Activated CD4-positive, alpha-beta T cell treated with anti-CD3 and anti-CD28 coated beads, Interleukin-2, amount 10 ng/mL, durations not matched to agents 7 days and 5 days (primary cell): ENCODE measurements at regions not wholly inside any gene's neighbourhood (a gene's known extent, or its start where the extent isn't known, plus 50 kb on each side); places are given as distances from the start of the nearest gene placed in this dataset.

Source experiments
- CTCF ChIA-PET: fragments of 350-600 bp; sonication (Branson Sonifier 250); formaldehyde crosslinking; loops from one replicate; lab custom pipeline; 2021; ENCODE audit warnings: antibody characterized with exemption; lab: Charles Lee
- POLR2A ChIA-PET: fragments of 350-600 bp; sonication (Branson Sonifier 250); formaldehyde crosslinking; loops from one replicate; lab custom pipeline; 2021; ENCODE audit warnings: antibody characterized with exemption; lab: Charles Lee
- DNase-seq: peaks from one replicate; pipeline ENCODE4 v3.0.0-alpha.2; 2020
- H3K27ac Mint-ChIP-seq: one replicate; pipeline ENCODE4 v1.8.0; 2021; ENCODE audit warnings: mild to moderate bottlenecking, moderate library complexity, mixed read lengths
- H3K27me3 Mint-ChIP-seq: one replicate; pipeline ENCODE4 v1.8.0; 2021; ENCODE audit warnings: mixed read lengths
- H3K36me3 Mint-ChIP-seq: one replicate; pipeline ENCODE4 v1.8.0; 2021; ENCODE audit warnings: low read depth, mixed read lengths
- H3K4me1 Mint-ChIP-seq: one replicate; pipeline ENCODE4 v1.8.0; 2021; ENCODE audit warnings: mixed read lengths
- H3K4me3 Mint-ChIP-seq: one replicate; pipeline ENCODE4 v1.8.0; 2021; ENCODE audit warnings: mild to moderate bottlenecking, moderate library complexity, mixed read lengths
- H3K9me3 Mint-ChIP-seq: one replicate; pipeline ENCODE4 v1.8.0; 2021; ENCODE audit warnings: mixed read lengths

GRCh38 chr5:9951865-9952516 lies 297.7 kb downstream of the ATPSCKMT start:
- Mint-ChIP-seq H3K4me1 (no peaks in the 10 kb centered on the region), H3K27me3 (no peaks in the 10 kb centered on the region), H3K36me3 (no peaks in the 10 kb centered on the region), H3K27ac (no peak overlapping the region), H3K4me3 (no peak overlapping the region), H3K9me3 (no peaks in the 10 kb centered on the region)
- no peak for DNase-seq
- ChIA-PET POLR2A (no interaction called here), CTCF (no interaction called here)

- Mint-ChIP-seq H3K27ac (no peak overlapping the region), H3K4me3 (no peak overlapping the region), H3K36me3 (no peaks in the 10 kb centered on the region), H3K4me1 (no peaks in the 10 kb centered on the region), H3K9me3 (no peaks in the 10 kb centered on the region), H3K27me3 (no peaks in the 10 kb centered on the region)
- POLR2A ChIA-PET = no interaction called here
- CTCF ChIA-PET = no interaction called here
- no peak for DNase-seq
These were observed 301.7 kb downstream of the ATPSCKMT start for GRCh38 chr5:9947944-9948343.

- Mint-ChIP-seq H3K9me3 (no peaks in the 10 kb centered on the region), H3K27me3 (no peaks in the 10 kb centered on the region), H3K36me3 (no peaks in the 10 kb centered on the region), H3K4me1 (no peaks in the 10 kb centered on the region), H3K27ac (no peak overlapping the region), H3K4me3 (no peak overlapping the region)
- ChIA-PET CTCF (no interaction called here), POLR2A (no interaction called here)
- DNase-seq = no peak
These were observed 302.4 kb downstream of the ATPSCKMT start for GRCh38 chr5:9947225-9947714.

GRCh38 chr5:9932770-9933169 lies 302.6 kb upstream of the TAS2R1 start:
- H3K36me3 Mint-ChIP-seq = no peaks in the 10 kb centered on the region
- ChIA-PET POLR2A (no interaction called here), CTCF (no interaction called here)
- H3K27me3 Mint-ChIP-seq = no peaks in the 10 kb centered on the region
- no peaks in the 10 kb centered on the region for H3K4me1 Mint-ChIP-seq
- no peak for DNase-seq
- peaks cover 10% of the 10 kb centered on the region for H3K9me3 Mint-ChIP-seq
- no peak overlapping the region for H3K4me3 Mint-ChIP-seq
- H3K27ac Mint-ChIP-seq = no peak overlapping the region

- CTCF ChIA-PET = no interaction called here
- H3K4me1 Mint-ChIP-seq = no peaks in the 10 kb centered on the region
- peaks cover 13% of the 10 kb centered on the region for H3K9me3 Mint-ChIP-seq
- no peak overlapping the region for H3K27ac Mint-ChIP-seq
- POLR2A ChIA-PET = no interaction called here
- H3K27me3 Mint-ChIP-seq = no peaks in the 10 kb centered on the region
- no peaks in the 10 kb centered on the region for H3K36me3 Mint-ChIP-seq
- no peak for DNase-seq
- no peak overlapping the region for H3K4me3 Mint-ChIP-seq
These were observed 300.0 kb upstream of the TAS2R1 start for GRCh38 chr5:9930156-9930555.

- POLR2A ChIA-PET = no interaction called here
- H3K4me1 Mint-ChIP-seq = no peaks in the 10 kb centered on the region
- no peaks in the 10 kb centered on the region for H3K27me3 Mint-ChIP-seq
- H3K36me3 Mint-ChIP-seq = no peaks in the 10 kb centered on the region
- peaks cover 18% of the 10 kb centered on the region for H3K9me3 Mint-ChIP-seq
- DNase-seq = no peak
- no peak overlapping the region for H3K4me3 Mint-ChIP-seq
- H3K27ac Mint-ChIP-seq = no peak overlapping the region
- CTCF ChIA-PET = no interaction called here
These were observed 298.2 kb upstream of the TAS2R1 start for GRCh38 chr5:9928326-9928725.

GRCh38 chr5:9927521-9927997 lies 297.4 kb upstream of the TAS2R1 start:
- Mint-ChIP-seq H3K27ac (no peak overlapping the region), H3K27me3 (no peaks in the 10 kb centered on the region), H3K4me1 (no peaks in the 10 kb centered on the region), H3K9me3 (peaks cover 23% of the 10 kb centered on the region), H3K4me3 (no peak overlapping the region), H3K36me3 (no peaks in the 10 kb centered on the region)
- ChIA-PET CTCF (no interaction called here), POLR2A (no interaction called here)
- no peak for DNase-seq

GRCh38 chr5:9927106-9927505 lies 297.0 kb upstream of the TAS2R1 start:
- H3K4me3 Mint-ChIP-seq = no peak overlapping the region
- ChIA-PET CTCF (no interaction called here), POLR2A (no interaction called here)
- H3K9me3 Mint-ChIP-seq = peaks cover 23% of the 10 kb centered on the region
- DNase-seq = no peak
- no peaks in the 10 kb centered on the region for H3K36me3 Mint-ChIP-seq
- H3K27ac Mint-ChIP-seq = no peak overlapping the region
- no peaks in the 10 kb centered on the region for H3K27me3 Mint-ChIP-seq
- H3K4me1 Mint-ChIP-seq = no peaks in the 10 kb centered on the region

GRCh38 chr5:9924614-9925013 lies 294.5 kb upstream of the TAS2R1 start:
- DNase-seq = no peak
- ChIA-PET POLR2A (no interaction called here), CTCF (no interaction called here)
- Mint-ChIP-seq H3K9me3 (peaks cover 23% of the 10 kb centered on the region), H3K36me3 (no peaks in the 10 kb centered on the region), H3K27ac (no peak overlapping the region), H3K27me3 (no peaks in the 10 kb centered on the region), H3K4me3 (no peak overlapping the region), H3K4me1 (no peaks in the 10 kb centered on the region)

GRCh38 chr5:9922719-9923118 lies 292.6 kb upstream of the TAS2R1 start:
- POLR2A ChIA-PET = no interaction called here
- H3K27ac Mint-ChIP-seq = no peak overlapping the region
- no peak overlapping the region for H3K4me3 Mint-ChIP-seq
- CTCF ChIA-PET = no interaction called here
- no peaks in the 10 kb centered on the region for H3K4me1 Mint-ChIP-seq
- no peak for DNase-seq
- no peaks in the 10 kb centered on the region for H3K27me3 Mint-ChIP-seq
- H3K36me3 Mint-ChIP-seq = no peaks in the 10 kb centered on the region
- H3K9me3 Mint-ChIP-seq = peaks cover 23% of the 10 kb centered on the region

GRCh38 chr5:9920697-9921096 lies 290.5 kb upstream of the TAS2R1 start:
- CTCF ChIA-PET = no interaction called here
- H3K36me3 Mint-ChIP-seq = no peaks in the 10 kb centered on the region
- H3K27me3 Mint-ChIP-seq = no peaks in the 10 kb centered on the region
- no peaks in the 10 kb centered on the region for H3K4me1 Mint-ChIP-seq
- peaks cover 20% of the 10 kb centered on the region for H3K9me3 Mint-ChIP-seq
- no peak for DNase-seq
- H3K27ac Mint-ChIP-seq = no peak overlapping the region
- POLR2A ChIA-PET = no interaction called here
- H3K4me3 Mint-ChIP-seq = no peak overlapping the region

GRCh38 chr5:9919306-9920030 lies 289.3 kb upstream of the TAS2R1 start:
- Mint-ChIP-seq H3K9me3 (peaks cover 13% of the 10 kb centered on the region), H3K4me3 (no peak overlapping the region), H3K36me3 (no peaks in the 10 kb centered on the region), H3K27ac (no peak overlapping the region), H3K4me1 (no peaks in the 10 kb centered on the region), H3K27me3 (no peaks in the 10 kb centered on the region)
- POLR2A ChIA-PET = no interaction called here
- CTCF ChIA-PET = no interaction called here
- DNase-seq = no peak

- no peaks in the 10 kb centered on the region for H3K4me1 Mint-ChIP-seq
- ChIA-PET CTCF (no interaction called here), POLR2A (no interaction called here)
- no peaks in the 10 kb centered on the region for H3K36me3 Mint-ChIP-seq
- H3K27ac Mint-ChIP-seq = no peak overlapping the region
- no peaks in the 10 kb centered on the region for H3K27me3 Mint-ChIP-seq
- no peaks in the 10 kb centered on the region for H3K9me3 Mint-ChIP-seq
- no peak overlapping the region for H3K4me3 Mint-ChIP-seq
- no peak for DNase-seq
These were observed 275.5 kb upstream of the TAS2R1 start for GRCh38 chr5:9905661-9906060.
